Tibial nerve (tissue), 4 donors: ENCODE measurements at regions not wholly inside any gene's neighbourhood (a gene's known extent, or its start where the extent isn't known, plus 50 kb on each side); places are given as distances from the start of the nearest gene placed in this dataset.

Source experiments
- EP300 ChIP-seq, 2 donors: sonication (generic); formaldehyde crosslinking; IDR thresholded peaks; one replicate each; pipeline ENCODE4 v1.6.1; 2017; ENCODE audit warnings: antibody characterized with exemption in 2 of 2, mild to moderate bottlenecking in 1 of 2
- POLR2A ChIP-seq, 2 donors: fragments of 450-650 bp; IDR thresholded peaks; one replicate each; pipeline ENCODE4 v1.6.1; 2017; ENCODE audit warnings: antibody characterized with exemption in 2 of 2, mild to moderate bottlenecking in 2 of 2, moderate library complexity in 2 of 2
- TF ChIP-seq, protein P1 (sequence below), 5 experiments: fragments of 200-600 bp in 3 of 5; fragments of 450-650 bp in 2 of 5; sonication (generic) in 3 of 5; IDR thresholded peaks; one replicate each; pipeline ENCODE4 v1.5.1; 2016 to 2019; ENCODE audit warnings: antibody characterized with exemption in 5 of 5, mild to moderate bottlenecking in 3 of 5, moderate library complexity in 2 of 5

DNA sequence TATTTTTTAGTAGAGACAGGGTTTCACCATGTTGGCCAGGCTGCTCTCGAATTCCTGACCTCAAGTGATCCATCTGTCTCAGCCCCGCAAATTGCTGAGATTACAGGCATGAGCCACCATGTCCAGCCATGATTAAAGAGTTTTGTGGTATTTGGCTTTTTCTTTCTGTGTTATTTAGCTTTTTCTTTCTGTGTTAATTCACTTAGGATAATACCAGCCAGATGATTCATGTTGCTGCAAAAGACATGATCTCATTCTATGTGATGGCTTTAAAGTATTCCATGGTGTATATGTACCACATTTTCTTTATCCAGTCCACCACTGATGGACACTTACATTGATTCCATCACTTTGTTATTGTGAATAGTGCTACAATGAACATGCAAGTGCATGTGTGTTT lies 1135.2 kb downstream of the AMY1C start:
- no peak for TF ChIP-seq POLR2A (IDR thresholded peaks at IDR 0.05)
- TF ChIP-seq, protein P1, sequence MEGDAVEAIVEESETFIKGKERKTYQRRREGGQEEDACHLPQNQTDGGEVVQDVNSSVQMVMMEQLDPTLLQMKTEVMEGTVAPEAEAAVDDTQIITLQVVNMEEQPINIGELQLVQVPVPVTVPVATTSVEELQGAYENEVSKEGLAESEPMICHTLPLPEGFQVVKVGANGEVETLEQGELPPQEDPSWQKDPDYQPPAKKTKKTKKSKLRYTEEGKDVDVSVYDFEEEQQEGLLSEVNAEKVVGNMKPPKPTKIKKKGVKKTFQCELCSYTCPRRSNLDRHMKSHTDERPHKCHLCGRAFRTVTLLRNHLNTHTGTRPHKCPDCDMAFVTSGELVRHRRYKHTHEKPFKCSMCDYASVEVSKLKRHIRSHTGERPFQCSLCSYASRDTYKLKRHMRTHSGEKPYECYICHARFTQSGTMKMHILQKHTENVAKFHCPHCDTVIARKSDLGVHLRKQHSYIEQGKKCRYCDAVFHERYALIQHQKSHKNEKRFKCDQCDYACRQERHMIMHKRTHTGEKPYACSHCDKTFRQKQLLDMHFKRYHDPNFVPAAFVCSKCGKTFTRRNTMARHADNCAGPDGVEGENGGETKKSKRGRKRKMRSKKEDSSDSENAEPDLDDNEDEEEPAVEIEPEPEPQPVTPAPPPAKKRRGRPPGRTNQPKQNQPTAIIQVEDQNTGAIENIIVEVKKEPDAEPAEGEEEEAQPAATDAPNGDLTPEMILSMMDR (IDR thresholded peaks at IDR 0.05) = no peak
- TF ChIP-seq EP300 (IDR thresholded peaks at IDR 0.05) = no peak
